Progenitor cell of endocrine pancreas (in vitro differentiated cells): ENCODE measurements at regions not wholly inside any gene's neighbourhood (a gene's known extent, or its start where the extent isn't known, plus 50 kb on each side); places are given as distances from the start of the nearest gene placed in this dataset.

Source experiments
- DNase-seq: peaks from one replicate; pipeline ENCODE4 v3.0.0; 2021; ENCODE audit warnings: low spot score; ENCODE audit not compliant: unreplicated experiment
- H3K27ac Mint-ChIP-seq: 2 replicates; pipeline ENCODE4 v1.8.0; 2021; ENCODE audit warnings: mild to moderate bottlenecking, moderate library complexity, mixed read lengths
- H3K27me3 Mint-ChIP-seq: 2 replicates; pipeline ENCODE4 v1.8.0; 2021; ENCODE audit warnings: mixed read lengths
- H3K36me3 Mint-ChIP-seq: 2 replicates; pipeline ENCODE4 v1.8.0; 2022; ENCODE audit warnings: mixed read lengths; ENCODE audit not compliant: insufficient read depth
- H3K4me1 Mint-ChIP-seq: 2 replicates; pipeline ENCODE4 v1.8.0; 2021; ENCODE audit warnings: low read depth, mixed read lengths
- H3K4me3 Mint-ChIP-seq: 2 replicates; pipeline ENCODE4 v1.8.0; 2021; ENCODE audit warnings: low read depth, mild to moderate bottlenecking, moderate library complexity, mixed read lengths
- H3K9me3 Mint-ChIP-seq: 2 replicates; pipeline ENCODE4 v1.8.0; 2021; ENCODE audit warnings: low read depth, mixed read lengths
- TF ChIP-seq, protein P1 (sequence below): fragments of 200-600 bp; sonication (generic); IDR thresholded peaks from one replicate; pipeline ENCODE4 v1.5.0; 2021; ENCODE audit warnings: antibody characterized with exemption, mild to moderate bottlenecking; ENCODE audit not compliant: unreplicated experiment

DNA sequence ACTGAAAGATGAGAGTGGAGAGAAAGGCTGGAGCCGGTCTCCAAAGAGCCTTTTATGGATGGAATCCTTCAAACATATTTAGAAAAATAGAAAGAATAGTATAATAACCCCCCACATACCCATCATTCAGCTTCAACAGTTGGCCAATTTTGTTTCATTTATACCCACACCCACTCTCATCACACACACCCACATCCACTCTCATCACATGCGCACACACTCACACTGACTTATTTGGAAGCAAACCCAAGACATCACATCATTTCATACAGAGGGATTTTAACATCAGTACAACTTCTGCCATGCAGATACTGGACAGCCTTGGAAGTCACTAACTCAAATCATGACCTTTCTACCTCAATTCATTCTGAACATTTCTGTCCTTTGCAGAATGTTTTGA is 72.8 kb upstream of the CPLX2 start:
- peaks cover 6% of the 10 kb centered on the region for H3K4me1 Mint-ChIP-seq
- no peaks in the 10 kb centered on the region for H3K9me3 Mint-ChIP-seq
- no peaks in the 10 kb centered on the region for H3K36me3 Mint-ChIP-seq
- TF ChIP-seq, protein P1, sequence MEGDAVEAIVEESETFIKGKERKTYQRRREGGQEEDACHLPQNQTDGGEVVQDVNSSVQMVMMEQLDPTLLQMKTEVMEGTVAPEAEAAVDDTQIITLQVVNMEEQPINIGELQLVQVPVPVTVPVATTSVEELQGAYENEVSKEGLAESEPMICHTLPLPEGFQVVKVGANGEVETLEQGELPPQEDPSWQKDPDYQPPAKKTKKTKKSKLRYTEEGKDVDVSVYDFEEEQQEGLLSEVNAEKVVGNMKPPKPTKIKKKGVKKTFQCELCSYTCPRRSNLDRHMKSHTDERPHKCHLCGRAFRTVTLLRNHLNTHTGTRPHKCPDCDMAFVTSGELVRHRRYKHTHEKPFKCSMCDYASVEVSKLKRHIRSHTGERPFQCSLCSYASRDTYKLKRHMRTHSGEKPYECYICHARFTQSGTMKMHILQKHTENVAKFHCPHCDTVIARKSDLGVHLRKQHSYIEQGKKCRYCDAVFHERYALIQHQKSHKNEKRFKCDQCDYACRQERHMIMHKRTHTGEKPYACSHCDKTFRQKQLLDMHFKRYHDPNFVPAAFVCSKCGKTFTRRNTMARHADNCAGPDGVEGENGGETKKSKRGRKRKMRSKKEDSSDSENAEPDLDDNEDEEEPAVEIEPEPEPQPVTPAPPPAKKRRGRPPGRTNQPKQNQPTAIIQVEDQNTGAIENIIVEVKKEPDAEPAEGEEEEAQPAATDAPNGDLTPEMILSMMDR: no peak
- DNase-seq: no peak
- H3K27me3 Mint-ChIP-seq: peaks cover 50% of the 10 kb centered on the region
- no peak overlapping the region for H3K27ac Mint-ChIP-seq
- no peak overlapping the region for H3K4me3 Mint-ChIP-seq

DNA sequence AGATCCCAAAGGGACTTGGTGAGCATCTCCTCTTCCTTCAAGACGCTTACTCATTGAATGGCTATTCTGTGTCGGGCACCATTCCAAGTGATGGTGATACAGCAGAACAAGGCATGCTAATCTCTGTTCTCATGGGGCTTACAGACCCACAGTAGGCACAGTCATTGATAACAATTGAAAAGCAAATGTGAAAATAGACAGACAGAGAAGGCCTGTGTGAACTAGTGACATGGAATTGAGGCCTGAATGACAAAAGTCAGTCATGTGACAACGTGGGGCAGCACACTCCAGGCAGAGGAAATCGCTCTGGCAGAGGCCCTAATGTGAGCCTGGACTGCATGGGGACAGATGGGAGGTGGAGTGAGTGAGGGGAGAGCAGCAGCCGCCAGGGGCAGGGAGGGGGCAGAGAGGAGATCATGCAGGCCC is 70.7 kb upstream of the CPLX2 start:
- Mint-ChIP-seq H3K36me3 (no peaks in the 10 kb centered on the region), H3K4me3 (no peak overlapping the region), H3K4me1 (peaks cover 6% of the 10 kb centered on the region), H3K27ac (no peak overlapping the region), H3K9me3 (no peaks in the 10 kb centered on the region), H3K27me3 (peaks cover 35% of the 10 kb centered on the region)
- DNase-seq: no peak
- TF ChIP-seq, protein P1: no peak

DNA sequence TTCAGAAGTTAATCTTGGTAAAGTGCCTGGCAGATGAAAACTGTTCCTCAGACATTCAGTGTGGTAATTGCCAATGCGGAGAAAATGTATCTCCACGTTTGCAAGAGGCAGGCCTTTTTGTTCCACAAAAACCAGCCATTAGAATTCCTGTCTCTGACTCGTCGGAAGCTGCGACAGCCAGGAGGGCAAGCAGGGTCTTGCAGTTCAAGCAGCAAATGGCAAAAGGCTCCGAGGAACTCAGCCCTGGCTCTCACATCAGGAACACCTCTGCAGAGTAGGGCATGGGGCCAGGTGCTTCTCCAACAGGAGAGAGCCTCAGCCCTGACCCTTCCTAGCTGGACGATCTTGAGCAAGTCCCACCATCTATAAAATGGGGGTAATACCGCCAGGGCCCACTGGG is 69.0 kb upstream of the CPLX2 start:
- TF ChIP-seq, protein P1: no peak
- H3K27me3 Mint-ChIP-seq: peaks cover 36% of the 10 kb centered on the region
- no peak overlapping the region for H3K27ac Mint-ChIP-seq
- no peak overlapping the region for H3K4me3 Mint-ChIP-seq
- H3K9me3 Mint-ChIP-seq: no peaks in the 10 kb centered on the region
- peaks cover 5% of the 10 kb centered on the region for H3K4me1 Mint-ChIP-seq
- no peaks in the 10 kb centered on the region for H3K36me3 Mint-ChIP-seq
- no peak for DNase-seq

DNA sequence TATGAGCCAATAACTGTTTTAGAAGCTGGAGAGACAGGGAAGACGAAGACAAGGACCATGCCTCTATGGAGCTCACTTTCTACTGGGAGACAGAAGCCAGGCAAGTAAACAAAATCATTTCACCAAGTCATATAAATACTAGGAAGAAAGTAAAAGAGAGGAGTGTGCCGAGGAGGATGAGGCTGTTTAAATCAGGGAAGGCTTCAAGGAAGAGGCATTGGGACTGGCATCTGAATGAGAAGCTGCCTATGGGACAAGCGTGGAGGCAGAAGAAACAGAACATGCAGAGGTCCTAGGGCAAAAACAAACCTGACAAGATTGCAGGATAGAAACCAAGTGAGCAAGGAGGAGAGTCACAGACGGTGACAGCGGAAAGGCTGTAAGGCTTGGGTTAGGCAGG is 68.1 kb upstream of the CPLX2 start:
- no peak overlapping the region for H3K4me3 Mint-ChIP-seq
- TF ChIP-seq, protein P1: no peak
- no peaks in the 10 kb centered on the region for H3K4me1 Mint-ChIP-seq
- no peak overlapping the region for H3K27ac Mint-ChIP-seq
- no peak for DNase-seq
- H3K36me3 Mint-ChIP-seq: no peaks in the 10 kb centered on the region
- H3K9me3 Mint-ChIP-seq: no peaks in the 10 kb centered on the region
- peaks cover 30% of the 10 kb centered on the region for H3K27me3 Mint-ChIP-seq

DNA sequence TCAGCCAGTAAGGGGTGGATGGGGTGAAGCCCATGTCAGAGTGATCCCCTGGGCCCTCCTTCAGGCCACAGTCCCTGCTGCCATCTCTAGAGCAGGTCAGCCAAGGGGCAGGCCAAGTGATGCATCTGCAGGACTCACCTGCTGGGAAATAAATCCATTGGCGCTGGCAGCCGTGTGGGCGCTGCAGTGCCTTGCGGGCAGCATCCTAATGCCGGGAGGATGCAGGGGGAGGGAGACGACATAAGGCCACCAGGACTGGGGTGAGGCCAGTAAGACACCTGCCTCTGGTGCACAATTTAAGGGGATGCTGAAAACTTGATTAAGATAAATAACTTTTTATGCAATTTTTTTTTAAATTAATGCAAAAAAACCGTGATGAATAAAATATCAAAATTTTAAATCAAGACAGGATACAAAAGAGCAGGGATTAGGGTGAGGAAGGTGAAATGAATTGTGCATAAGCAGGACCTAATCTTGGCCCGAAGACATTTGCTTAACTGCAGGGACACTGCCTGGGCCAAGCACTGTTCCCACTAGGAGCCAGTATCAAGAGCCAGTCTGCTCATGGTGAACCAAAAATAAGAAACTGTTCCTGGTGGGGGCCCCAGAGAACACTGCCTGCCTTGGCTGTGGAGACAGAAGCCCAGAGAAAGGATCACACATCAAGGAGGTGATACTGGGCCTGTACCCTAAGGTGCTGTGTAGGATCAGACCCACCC is 67.5 kb upstream of the CPLX2 start:
- Mint-ChIP-seq H3K27ac (no peak overlapping the region), H3K9me3 (no peaks in the 10 kb centered on the region), H3K27me3 (peaks cover 23% of the 10 kb centered on the region), H3K4me3 (no peak overlapping the region), H3K4me1 (no peaks in the 10 kb centered on the region), H3K36me3 (no peaks in the 10 kb centered on the region)
- no peak for DNase-seq
- TF ChIP-seq, protein P1: no peak
